ENCODE measurements at regions not wholly inside any gene's neighbourhood (a gene's known extent, or its start where the extent isn't known, plus 50 kb on each side); places are given as distances from the start of the nearest gene placed in this dataset.

DNA sequence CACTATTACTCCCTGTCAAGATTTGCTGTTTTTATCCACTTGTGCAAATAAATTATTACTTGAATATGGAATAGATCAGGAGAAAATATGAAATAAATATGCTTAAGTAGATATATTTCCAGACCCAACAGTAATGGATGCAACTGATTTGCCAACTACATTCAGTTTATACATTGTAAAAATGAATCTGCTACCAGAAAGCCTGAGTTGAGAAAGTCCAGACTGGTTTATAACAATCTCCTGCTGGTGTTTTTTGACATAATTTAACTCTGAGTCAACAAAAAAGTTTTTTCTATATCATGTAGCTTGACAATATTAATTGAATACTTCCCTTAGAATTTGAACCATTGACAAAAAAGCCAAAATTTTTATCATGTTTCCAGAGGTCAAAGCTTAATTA, 265.8 kb upstream of the SEMA3D start:
- Mint-ChIP-seq H3K9me3 (no peaks in the 10 kb centered on the region), H3K36me3 (ENCODE audit: low read depth) (no peaks in the 10 kb centered on the region), H3K4me1 (no peaks in the 10 kb centered on the region), H3K27me3 (ENCODE audit: insufficient read depth) (no peaks in the 10 kb centered on the region), H3K4me3 (no peak overlapping the region), H3K27ac (no peak overlapping the region)
- Histone ChIP-seq H3K27me3 (ENCODE audit: control insufficient read depth, insufficient read depth, low read length, poor library complexity, severe bottlenecking) (no peaks in the 10 kb centered on the region), H3K36me3 (ENCODE audit: control insufficient read depth, insufficient read depth, low read length) (no peaks in the 10 kb centered on the region), H3K9me3 (ENCODE audit: control insufficient read depth, low read length) (no peaks in the 10 kb centered on the region), H3K27ac (ENCODE audit: low read depth, low read length) (no peak overlapping the region), H3K4me1 (ENCODE audit: control insufficient read depth, insufficient read depth, low read length) (no peaks in the 10 kb centered on the region), H3K9ac (ENCODE audit: extremely low read depth, low read length, poor library complexity, severe bottlenecking) (no peak overlapping the region), H3K4me3 (ENCODE audit: low read length) (no peak overlapping the region)
- no peak for DNase-seq
- TF ChIP-seq, protein P1, sequence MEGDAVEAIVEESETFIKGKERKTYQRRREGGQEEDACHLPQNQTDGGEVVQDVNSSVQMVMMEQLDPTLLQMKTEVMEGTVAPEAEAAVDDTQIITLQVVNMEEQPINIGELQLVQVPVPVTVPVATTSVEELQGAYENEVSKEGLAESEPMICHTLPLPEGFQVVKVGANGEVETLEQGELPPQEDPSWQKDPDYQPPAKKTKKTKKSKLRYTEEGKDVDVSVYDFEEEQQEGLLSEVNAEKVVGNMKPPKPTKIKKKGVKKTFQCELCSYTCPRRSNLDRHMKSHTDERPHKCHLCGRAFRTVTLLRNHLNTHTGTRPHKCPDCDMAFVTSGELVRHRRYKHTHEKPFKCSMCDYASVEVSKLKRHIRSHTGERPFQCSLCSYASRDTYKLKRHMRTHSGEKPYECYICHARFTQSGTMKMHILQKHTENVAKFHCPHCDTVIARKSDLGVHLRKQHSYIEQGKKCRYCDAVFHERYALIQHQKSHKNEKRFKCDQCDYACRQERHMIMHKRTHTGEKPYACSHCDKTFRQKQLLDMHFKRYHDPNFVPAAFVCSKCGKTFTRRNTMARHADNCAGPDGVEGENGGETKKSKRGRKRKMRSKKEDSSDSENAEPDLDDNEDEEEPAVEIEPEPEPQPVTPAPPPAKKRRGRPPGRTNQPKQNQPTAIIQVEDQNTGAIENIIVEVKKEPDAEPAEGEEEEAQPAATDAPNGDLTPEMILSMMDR (conservative IDR thresholded peaks at IDR 0.05): no peak

DNA sequence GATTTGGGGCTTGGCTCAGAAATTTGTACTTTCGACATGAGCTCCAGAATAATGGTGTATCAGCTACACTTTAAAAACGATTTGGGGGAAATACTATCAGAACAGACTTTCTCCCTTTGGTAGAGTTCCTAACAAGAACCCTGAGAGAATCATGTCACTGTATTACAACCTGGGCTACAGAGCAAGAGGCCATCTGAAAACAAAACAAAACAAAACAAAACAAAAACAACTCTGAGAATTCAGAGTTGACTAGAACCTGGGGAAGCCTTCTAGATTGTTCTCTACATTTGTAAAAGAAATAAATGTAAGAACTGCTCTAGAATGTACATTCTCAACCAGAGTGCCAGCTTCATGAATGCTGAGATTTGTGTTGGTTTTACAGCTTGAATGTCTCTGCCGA, 262.6 kb upstream of the SEMA3D start:
- 87 to 100% methylated on average over 3 of the region's 3 CpGs for WGBS, 2 experiments (ENCODE audit: insufficient coverage in 1 of 2, insufficient read length in 1 of 2)
- no peak overlapping the region for H3K27ac ChIP-seq (ENCODE audit: low read depth, low read length)
- no peak for DNase-seq
- no peak overlapping the region for H3K9ac ChIP-seq (ENCODE audit: extremely low read depth, low read length, poor library complexity, severe bottlenecking)
- Mint-ChIP-seq H3K4me3 (no peak overlapping the region), H3K4me1 (no peaks in the 10 kb centered on the region), H3K27me3 (ENCODE audit: insufficient read depth) (no peaks in the 10 kb centered on the region), H3K27ac (no peak overlapping the region), H3K36me3 (ENCODE audit: low read depth) (no peaks in the 10 kb centered on the region), H3K9me3 (no peaks in the 10 kb centered on the region)
- TF ChIP-seq, protein P1 (conservative IDR thresholded peaks at IDR 0.05): no peak
- H3K4me3 ChIP-seq (ENCODE audit: low read length): no peak overlapping the region
- no peaks in the 10 kb centered on the region for H3K27me3 ChIP-seq (ENCODE audit: control insufficient read depth, insufficient read depth, low read length, poor library complexity, severe bottlenecking)
- H3K9me3 ChIP-seq (ENCODE audit: control insufficient read depth, low read length): no peaks in the 10 kb centered on the region
- H3K4me1 ChIP-seq (ENCODE audit: control insufficient read depth, insufficient read depth, low read length): no peaks in the 10 kb centered on the region
- H3K36me3 ChIP-seq (ENCODE audit: control insufficient read depth, insufficient read depth, low read length): no peaks in the 10 kb centered on the region

DNA sequence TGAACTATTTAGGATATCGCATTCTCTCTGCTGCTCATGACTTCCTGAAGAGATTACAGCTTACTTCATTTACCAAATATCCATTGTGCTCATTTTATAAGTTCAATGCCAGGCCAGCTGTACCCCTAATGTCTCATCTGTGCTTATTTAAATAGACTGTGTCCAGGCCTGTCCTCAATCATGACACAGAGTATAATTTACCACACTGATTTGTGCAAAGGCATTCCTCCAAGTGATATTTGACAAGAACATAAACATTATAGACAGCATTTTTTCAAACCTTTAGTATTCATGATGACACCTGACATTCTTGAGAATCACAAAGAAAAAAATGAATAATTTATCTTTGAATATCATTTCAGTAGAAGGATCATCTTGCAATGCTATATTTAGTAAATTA, 260.1 kb upstream of the SEMA3D start:
- no peaks in the 10 kb centered on the region for H3K4me1 Mint-ChIP-seq
- Histone ChIP-seq H3K27me3 (ENCODE audit: control insufficient read depth, insufficient read depth, low read length, poor library complexity, severe bottlenecking) (no peaks in the 10 kb centered on the region), H3K27ac (ENCODE audit: low read depth, low read length) (no peak overlapping the region), H3K36me3 (ENCODE audit: control insufficient read depth, insufficient read depth, low read length) (no peaks in the 10 kb centered on the region), H3K9me3 (ENCODE audit: control insufficient read depth, low read length) (no peaks in the 10 kb centered on the region), H3K4me1 (ENCODE audit: control insufficient read depth, insufficient read depth, low read length) (no peaks in the 10 kb centered on the region), H3K4me3 (ENCODE audit: low read length) (no peak overlapping the region), H3K9ac (ENCODE audit: extremely low read depth, low read length, poor library complexity, severe bottlenecking) (no peak overlapping the region)
- H3K36me3 Mint-ChIP-seq (ENCODE audit: low read depth): no peaks in the 10 kb centered on the region
- 92 to 100% methylated on average over 1 of the region's 1 CpG for WGBS, 2 experiments (ENCODE audit: insufficient coverage in 1 of 2, insufficient read length in 1 of 2)
- H3K4me3 Mint-ChIP-seq: no peak overlapping the region
- no peak overlapping the region for H3K27ac Mint-ChIP-seq
- no peaks in the 10 kb centered on the region for H3K9me3 Mint-ChIP-seq
- no peak for DNase-seq
- H3K27me3 Mint-ChIP-seq (ENCODE audit: insufficient read depth): no peaks in the 10 kb centered on the region
- TF ChIP-seq, protein P1 (conservative IDR thresholded peaks at IDR 0.05): no peak
